Stimulated activated CD4-positive, alpha-beta T cell treated with anti-CD3 and anti-CD28 coated beads, Interleukin-15, amount 100 ng/mL, for 48 hours (primary cell): ENCODE measurements at regions not wholly inside any gene's neighbourhood (a gene's known extent, or its start where the extent isn't known, plus 50 kb on each side); places are given as distances from the start of the nearest gene placed in this dataset.

Source experiments
- DNase-seq, 2 donors: peaks; one replicate each; pipeline ENCODE4 v3.0.0-alpha.2; 2020; ENCODE audit warnings: low read depth in 2 of 2

DNA sequence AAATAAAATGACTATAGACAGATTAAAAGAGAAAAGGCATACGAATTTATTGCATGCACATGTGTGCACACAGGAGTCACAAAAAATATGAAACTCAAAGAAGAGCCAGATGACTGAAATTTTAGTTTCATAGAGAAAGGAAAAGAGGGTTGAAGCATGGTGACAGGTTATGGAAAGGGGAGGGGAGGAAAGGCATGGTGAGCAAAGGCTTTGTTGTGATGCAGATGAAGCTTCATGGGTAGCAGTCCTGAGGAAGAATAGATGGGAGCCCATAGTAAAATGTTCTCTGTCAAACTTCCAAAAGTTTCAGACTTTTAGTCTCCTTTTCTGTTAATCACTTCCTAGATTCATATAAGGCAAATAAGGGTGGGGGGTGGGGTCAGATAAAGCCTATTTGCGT, 612.7 kb upstream of the ATP2B1 start:
- DNase-seq: no peak

DNA sequence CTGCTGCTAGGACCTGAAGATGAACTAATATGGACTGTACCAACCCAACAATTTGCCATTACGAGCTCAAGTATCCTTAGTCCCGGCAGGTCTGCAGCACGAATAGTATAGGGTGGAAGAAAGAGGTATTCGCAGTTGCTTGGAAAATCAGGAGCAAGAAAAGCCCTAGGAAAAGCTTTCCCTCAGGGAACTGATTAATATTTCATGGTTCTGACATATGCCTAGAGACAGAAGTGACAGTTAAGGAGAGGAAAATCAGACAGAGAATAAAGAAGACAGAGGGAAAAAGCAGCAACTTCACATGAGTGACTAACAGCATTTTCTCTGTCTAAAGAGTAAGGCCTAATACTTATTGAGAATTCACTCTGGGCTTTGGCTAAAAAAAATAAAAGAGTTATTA, 602.9 kb upstream of the ATP2B1 start:
- DNase-seq: no peak

DNA sequence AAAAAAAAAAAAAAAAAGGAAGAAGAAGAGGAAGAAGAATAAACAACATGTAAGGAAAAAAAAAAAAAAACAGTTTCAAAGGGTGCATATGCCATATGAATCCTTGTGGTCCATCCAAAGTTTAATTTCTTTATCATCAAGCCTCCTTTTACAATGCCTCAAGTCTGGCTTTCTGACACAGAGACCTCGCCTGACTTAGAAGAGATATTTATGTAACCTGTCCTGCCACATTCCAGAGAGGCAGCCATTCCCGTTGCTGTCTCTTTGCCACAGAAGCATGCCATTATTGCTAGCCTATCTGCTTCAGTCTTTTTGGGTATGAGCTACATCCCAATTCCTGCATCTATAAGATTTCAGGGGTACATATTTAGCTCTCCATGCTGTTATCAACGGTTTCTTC, 596.7 kb upstream of the ATP2B1 start:
- DNase-seq: no peak

DNA sequence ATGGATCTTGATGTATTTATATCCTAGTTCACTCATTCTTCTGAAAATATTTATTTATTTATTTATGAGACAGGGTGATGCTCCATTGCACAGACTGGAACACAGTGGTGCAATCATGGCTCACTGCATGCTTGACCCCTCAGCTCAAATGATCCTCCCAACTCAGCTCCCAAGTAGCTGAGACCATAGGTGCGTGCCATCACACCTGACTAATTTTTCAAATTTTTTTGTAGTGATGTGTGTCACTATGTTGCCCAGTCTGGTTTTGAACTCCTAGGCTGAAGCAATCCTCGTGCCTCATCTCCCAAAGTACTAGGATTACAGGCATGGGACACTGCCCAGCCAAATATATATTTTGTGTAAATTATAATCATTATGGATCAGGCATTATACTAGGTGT, 595.6 kb upstream of the ATP2B1 start:
- DNase-seq: no peak

DNA sequence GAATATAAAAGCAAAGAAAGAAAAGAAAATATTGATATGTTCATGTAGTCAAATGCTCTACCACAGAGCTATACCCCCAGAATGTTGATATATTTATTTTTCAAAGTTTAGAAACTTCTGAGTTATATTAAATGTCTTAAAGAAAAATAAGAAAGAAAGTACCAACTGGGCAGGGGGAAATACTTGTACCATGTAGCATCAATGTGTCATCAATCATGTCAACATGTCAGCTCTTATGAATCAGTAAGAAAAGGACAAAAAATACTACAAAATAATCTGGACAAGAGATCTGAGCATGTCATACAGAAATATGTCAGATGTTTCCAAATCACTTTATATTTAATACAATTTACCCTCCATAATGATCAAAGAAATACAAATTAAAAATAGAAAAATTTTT, 595.1 kb upstream of the ATP2B1 start:
- no peak for DNase-seq

DNA sequence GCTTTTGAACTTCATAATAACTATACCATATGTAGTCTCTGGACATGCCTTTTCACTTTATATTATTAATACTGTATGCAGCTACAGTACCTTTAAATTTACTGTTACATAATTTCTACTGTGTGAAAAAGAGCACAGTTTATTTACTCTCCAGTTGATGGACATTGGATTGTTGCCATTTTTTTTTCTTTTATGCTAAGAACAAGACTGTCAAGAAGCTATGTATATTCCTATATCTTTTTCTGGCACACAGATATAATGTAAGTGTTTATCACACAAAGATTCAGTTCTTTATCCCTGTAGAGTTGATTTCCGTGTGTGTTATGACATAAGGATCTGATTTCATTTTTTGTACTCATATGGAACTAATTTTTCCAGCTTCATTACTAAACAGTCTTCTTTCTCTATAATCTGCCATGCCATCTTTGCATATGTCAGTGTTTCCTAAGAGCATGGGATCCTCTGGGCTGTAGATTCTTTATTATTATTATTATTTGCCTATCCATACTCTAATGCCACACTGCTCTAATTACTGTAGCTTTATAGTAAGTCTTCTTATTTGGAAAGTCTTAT, 593.0 kb upstream of the ATP2B1 start:
- DNase-seq: no peak

GRCh38 chr12:90301095-90301494, 592.5 kb upstream of the ATP2B1 start:
- no peak for DNase-seq

DNA sequence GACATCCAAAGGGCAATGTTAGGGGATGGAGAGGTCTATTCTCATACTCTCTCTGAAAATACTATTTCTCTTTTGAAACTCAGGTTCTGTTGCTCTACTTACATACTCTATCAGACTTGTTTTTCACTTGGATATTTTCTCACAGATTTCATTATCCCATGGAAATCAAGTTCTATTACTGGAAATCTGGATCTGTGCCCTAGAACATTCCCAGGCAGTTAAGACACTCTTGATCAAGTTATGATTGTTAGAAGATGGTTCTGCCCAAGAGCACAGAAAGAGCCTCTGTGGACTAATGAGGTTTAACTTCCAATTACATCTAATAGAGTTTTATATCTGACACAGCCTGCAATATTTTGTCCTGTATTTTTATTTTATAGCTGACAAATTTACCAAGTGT, 591.0 kb upstream of the ATP2B1 start:
- DNase-seq: no peak

- DNase-seq: no peak
Observed at GRCh38 chr12:90299121-90299520, 590.5 kb upstream of the ATP2B1 start.

GRCh38 chr12:90298289-90298948, 589.8 kb upstream of the ATP2B1 start:
- DNase-seq: no peak

DNA sequence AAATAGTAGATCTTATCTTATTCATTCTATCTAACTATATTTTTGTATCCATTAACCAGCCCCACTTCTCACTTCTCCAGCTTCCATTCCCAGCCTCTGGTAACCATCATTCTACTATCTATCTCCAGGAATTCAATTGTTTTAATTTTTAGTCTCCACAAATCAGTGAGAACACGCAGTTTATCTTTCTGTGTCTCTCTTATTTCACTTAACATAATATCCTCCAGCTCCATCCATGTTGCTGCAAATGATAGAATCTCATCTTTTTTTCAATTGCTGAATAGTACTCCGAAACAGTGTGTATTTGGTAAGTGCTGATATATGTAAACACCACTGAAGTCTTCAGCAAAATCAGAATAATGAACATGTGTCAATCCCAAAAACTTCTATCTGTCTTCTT, 587.2 kb upstream of the ATP2B1 start:
- DNase-seq: no peak

- DNase-seq: no peak
Observed at GRCh38 chr12:90292183-90292582, 583.5 kb upstream of the ATP2B1 start.

GRCh38 chr12:90290980-90291975, 582.6 kb upstream of the ATP2B1 start:
- DNase-seq: no peak

- DNase-seq: no peak
Observed at GRCh38 chr12:90287585-90287984, 578.9 kb upstream of the ATP2B1 start.

- no peak for DNase-seq
Observed at GRCh38 chr12:90281154-90281868, 572.7 kb upstream of the ATP2B1 start.

- peak in 1 of 2 donors; percentile 15 for DNase-seq
Observed at GRCh38 chr12:90280564-90281058, 572.0 kb upstream of the ATP2B1 start.

GRCh38 chr12:90280033-90280432, 571.4 kb upstream of the ATP2B1 start:
- no peak for DNase-seq

DNA sequence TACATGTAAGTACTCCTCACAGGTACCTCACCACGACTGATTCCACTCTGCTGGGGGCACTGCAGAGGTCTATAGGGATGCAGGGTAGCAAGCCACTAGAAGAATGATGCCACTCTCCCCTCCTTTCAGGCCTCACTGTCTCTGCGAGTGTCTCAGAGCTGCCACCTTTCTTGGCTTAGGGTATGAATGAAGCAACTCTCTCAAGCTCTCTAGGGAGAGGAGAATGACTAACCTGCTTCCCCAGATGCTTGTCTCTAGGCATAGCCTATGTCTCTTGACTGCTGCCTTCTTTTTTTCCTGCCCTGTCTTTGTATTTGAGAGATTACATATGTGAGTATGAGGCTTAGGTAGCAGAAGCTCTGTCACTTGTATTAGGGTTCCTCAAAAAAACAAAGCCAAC, 566.5 kb upstream of the ATP2B1 start:
- DNase-seq: no peak

- no peak for DNase-seq
Observed at GRCh38 chr12:90274407-90274806, 565.8 kb upstream of the ATP2B1 start.

DNA sequence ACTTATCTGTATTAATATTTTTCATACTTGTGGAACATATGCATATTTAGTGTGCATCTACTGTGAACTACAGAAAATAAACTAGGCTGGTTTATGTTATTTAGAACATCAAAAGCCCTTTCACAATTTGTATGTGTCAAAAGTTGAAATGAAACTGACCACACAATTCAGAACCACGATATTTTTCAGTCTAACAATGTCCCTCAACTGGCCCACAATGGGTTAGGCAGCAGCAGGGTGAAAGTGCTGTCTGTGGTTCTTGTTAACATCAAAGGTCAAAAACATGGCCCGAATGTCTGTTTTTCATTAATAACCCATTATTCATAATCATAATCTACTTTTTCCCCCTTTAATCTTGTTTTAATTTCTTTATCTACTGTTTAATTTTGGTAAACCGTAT, 559.9 kb upstream of the ATP2B1 start:
- no peak for DNase-seq

GRCh38 chr12:90262251-90262650, 553.6 kb upstream of the ATP2B1 start:
- no peak for DNase-seq

DNA sequence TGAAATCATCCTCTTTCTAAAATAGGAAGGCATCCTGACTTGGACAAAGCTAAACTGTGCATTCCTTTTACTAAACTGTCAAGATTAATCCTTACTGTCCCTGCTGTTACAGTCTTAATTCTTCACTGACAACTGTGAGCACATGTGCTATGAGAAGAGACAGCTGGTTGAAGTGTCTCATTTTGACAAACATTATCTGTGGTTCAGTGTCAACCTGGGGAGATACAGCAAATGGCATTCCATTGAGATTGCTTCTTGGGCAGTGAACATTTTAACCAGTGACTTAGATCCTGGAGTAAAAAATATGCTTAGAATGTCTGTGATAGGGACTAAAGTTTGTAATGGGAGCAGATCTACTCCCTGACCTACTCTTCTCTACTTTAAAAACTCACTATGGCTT, 552.6 kb upstream of the ATP2B1 start:
- no peak for DNase-seq
